ENCODE measurements at regions not wholly inside any gene's neighbourhood (a gene's known extent, or its start where the extent isn't known, plus 50 kb on each side); places are given as distances from the start of the nearest gene placed in this dataset.
"Not testable (repeated sequence)": the region's sequence is repeated elsewhere in the genome, so short reads cannot be mapped to it uniquely, and the experiment has no call there.

DNA sequence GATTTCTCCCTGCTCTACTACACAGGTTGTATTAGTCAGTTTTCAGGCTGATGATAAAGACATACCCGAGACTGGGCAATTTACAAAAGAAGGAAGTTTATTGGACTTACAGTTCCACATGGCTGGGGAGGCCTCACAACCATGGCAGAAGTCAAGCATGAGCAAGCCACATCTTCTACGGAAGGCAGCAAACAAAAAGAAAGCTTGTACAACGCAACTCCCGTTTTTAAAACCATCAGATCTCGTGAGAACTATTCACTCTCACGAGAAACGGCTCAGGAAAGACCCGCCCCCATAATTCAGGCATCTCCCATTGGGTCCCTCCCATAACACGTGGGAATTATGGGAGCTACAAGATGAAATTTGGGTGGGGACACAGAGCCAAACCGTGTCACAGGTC, 88.0 kb upstream of the CDYL2 start:
- TF ChIP-seq, protein P1, sequence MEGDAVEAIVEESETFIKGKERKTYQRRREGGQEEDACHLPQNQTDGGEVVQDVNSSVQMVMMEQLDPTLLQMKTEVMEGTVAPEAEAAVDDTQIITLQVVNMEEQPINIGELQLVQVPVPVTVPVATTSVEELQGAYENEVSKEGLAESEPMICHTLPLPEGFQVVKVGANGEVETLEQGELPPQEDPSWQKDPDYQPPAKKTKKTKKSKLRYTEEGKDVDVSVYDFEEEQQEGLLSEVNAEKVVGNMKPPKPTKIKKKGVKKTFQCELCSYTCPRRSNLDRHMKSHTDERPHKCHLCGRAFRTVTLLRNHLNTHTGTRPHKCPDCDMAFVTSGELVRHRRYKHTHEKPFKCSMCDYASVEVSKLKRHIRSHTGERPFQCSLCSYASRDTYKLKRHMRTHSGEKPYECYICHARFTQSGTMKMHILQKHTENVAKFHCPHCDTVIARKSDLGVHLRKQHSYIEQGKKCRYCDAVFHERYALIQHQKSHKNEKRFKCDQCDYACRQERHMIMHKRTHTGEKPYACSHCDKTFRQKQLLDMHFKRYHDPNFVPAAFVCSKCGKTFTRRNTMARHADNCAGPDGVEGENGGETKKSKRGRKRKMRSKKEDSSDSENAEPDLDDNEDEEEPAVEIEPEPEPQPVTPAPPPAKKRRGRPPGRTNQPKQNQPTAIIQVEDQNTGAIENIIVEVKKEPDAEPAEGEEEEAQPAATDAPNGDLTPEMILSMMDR (IDR thresholded peaks at IDR 0.05; ENCODE audit: low read depth, low read length) = not testable (repeated sequence)
- not testable (repeated sequence) for TF ChIP-seq POLR2A (IDR thresholded peaks at IDR 0.05; ENCODE audit: extremely low read depth, insufficient read length); MYC (IDR thresholded peaks at IDR 0.05; ENCODE audit: low read depth, low read length)
- TF ChIP-seq, protein P2, sequence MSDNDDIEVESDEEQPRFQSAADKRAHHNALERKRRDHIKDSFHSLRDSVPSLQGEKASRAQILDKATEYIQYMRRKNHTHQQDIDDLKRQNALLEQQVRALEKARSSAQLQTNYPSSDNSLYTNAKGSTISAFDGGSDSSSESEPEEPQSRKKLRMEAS (IDR thresholded peaks at IDR 0.05; ENCODE audit: low read depth, low read length) = not testable (repeated sequence)

Data from NB4 (cell line).